HL-60 (cell line): ENCODE measurements at regions not wholly inside any gene's neighbourhood (a gene's known extent, or its start where the extent isn't known, plus 50 kb on each side); places are given as distances from the start of the nearest gene placed in this dataset.

Experiments used
- POLR2AphosphoS5 ChIP-seq: IDR thresholded peaks from 2 replicates; pipeline ENCODE4 v1.6.1; 2012; ENCODE audit warnings: low read depth
- TF ChIP-seq, protein P1 (sequence below): IDR thresholded peaks from one replicate; pipeline ENCODE4 v1.5.1; 2011; ENCODE audit warnings: low read length, control low read depth, inconsistent platforms; ENCODE audit not compliant: insufficient read depth
- TF ChIP-seq, protein P2 (sequence below): IDR thresholded peaks from 2 replicates; pipeline ENCODE4 v1.6.1; 2012; ENCODE audit warnings: low read depth; ENCODE audit not compliant: insufficient replicate concordance

DNA sequence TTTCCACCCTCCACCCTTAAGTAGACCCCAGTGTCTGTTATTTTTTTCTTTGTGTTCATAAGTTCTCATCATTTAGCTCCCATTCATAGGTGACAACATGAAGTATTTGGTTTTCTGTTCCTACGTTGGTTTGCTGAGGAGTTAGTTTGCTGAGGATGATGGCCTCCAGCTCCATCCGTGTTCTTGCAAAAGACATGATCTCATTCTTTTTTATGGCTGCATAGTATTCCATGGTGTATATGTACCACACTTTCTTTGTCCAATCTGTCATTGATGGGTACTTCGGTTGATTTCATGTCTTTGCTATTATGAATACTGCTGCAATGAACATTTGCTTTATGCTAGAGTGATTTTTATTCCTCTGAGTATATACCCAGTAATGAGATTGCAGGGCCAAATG is 301.2 kb downstream of the ADGRG6 start:
- TF ChIP-seq, protein P1, sequence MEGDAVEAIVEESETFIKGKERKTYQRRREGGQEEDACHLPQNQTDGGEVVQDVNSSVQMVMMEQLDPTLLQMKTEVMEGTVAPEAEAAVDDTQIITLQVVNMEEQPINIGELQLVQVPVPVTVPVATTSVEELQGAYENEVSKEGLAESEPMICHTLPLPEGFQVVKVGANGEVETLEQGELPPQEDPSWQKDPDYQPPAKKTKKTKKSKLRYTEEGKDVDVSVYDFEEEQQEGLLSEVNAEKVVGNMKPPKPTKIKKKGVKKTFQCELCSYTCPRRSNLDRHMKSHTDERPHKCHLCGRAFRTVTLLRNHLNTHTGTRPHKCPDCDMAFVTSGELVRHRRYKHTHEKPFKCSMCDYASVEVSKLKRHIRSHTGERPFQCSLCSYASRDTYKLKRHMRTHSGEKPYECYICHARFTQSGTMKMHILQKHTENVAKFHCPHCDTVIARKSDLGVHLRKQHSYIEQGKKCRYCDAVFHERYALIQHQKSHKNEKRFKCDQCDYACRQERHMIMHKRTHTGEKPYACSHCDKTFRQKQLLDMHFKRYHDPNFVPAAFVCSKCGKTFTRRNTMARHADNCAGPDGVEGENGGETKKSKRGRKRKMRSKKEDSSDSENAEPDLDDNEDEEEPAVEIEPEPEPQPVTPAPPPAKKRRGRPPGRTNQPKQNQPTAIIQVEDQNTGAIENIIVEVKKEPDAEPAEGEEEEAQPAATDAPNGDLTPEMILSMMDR = no peak
- TF ChIP-seq, protein P2, sequence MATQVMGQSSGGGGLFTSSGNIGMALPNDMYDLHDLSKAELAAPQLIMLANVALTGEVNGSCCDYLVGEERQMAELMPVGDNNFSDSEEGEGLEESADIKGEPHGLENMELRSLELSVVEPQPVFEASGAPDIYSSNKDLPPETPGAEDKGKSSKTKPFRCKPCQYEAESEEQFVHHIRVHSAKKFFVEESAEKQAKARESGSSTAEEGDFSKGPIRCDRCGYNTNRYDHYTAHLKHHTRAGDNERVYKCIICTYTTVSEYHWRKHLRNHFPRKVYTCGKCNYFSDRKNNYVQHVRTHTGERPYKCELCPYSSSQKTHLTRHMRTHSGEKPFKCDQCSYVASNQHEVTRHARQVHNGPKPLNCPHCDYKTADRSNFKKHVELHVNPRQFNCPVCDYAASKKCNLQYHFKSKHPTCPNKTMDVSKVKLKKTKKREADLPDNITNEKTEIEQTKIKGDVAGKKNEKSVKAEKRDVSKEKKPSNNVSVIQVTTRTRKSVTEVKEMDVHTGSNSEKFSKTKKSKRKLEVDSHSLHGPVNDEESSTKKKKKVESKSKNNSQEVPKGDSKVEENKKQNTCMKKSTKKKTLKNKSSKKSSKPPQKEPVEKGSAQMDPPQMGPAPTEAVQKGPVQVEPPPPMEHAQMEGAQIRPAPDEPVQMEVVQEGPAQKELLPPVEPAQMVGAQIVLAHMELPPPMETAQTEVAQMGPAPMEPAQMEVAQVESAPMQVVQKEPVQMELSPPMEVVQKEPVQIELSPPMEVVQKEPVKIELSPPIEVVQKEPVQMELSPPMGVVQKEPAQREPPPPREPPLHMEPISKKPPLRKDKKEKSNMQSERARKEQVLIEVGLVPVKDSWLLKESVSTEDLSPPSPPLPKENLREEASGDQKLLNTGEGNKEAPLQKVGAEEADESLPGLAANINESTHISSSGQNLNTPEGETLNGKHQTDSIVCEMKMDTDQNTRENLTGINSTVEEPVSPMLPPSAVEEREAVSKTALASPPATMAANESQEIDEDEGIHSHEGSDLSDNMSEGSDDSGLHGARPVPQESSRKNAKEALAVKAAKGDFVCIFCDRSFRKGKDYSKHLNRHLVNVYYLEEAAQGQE = no peak
- TF ChIP-seq POLR2AphosphoS5 = no peak
